ENCODE measurements at regions not wholly inside any gene's neighbourhood (a gene's known extent, or its start where the extent isn't known, plus 50 kb on each side); places are given as distances from the start of the nearest gene placed in this dataset.

GRCh38 chr16:87076950-87077749, 240.0 kb downstream of the C16orf95 start:
- TF ChIP-seq CTCF (conservative IDR thresholded peaks at IDR 0.05; ENCODE audit: low read depth, low read length) (peak; percentile 76), EZH2 (IDR thresholded peaks at IDR 0.05; ENCODE audit: borderline replicate concordance, low read depth, low read length, poor library complexity, severe bottlenecking) (no peak)
